Activated CD4-positive, alpha-beta T cell treated with anti-CD3 and anti-CD28 coated beads for 24 hours (primary cell): ENCODE measurements at regions not wholly inside any gene's neighbourhood (a gene's known extent, or its start where the extent isn't known, plus 50 kb on each side); places are given as distances from the start of the nearest gene placed in this dataset.

ENCODE experiments used
- DNase-seq, 2 donors: peaks; one replicate each; pipeline ENCODE4 v3.0.0-alpha.2; 2020; ENCODE audit warnings: low read depth in 2 of 2

- DNase-seq: no peak
These were observed 146.7 kb upstream of the KLF14 start for GRCh38 chr7:130880668-130881067.

- DNase-seq: no peak
These were observed 147.2 kb upstream of the KLF14 start for GRCh38 chr7:130881091-130881798.

GRCh38 chr7:130881799-130882141 is 147.8 kb upstream of the KLF14 start:
- DNase-seq: no peak

- DNase-seq: no peak
These were observed 148.4 kb upstream of the KLF14 start for GRCh38 chr7:130882396-130882795.

GRCh38 chr7:130883928-130884327 is 149.9 kb upstream of the KLF14 start:
- no peak for DNase-seq

- DNase-seq: no peak
These were observed 150.7 kb upstream of the KLF14 start for GRCh38 chr7:130884437-130885417.

- DNase-seq: no peak
These were observed 152.6 kb upstream of the KLF14 start for GRCh38 chr7:130886438-130887135.

- DNase-seq: no peak
These were observed 153.4 kb upstream of the KLF14 start for GRCh38 chr7:130887182-130887956.

- no peak for DNase-seq
These were observed 154.0 kb upstream of the KLF14 start for GRCh38 chr7:130887957-130888371.

GRCh38 chr7:130888468-130888867 is 154.5 kb upstream of the KLF14 start:
- DNase-seq: no peak

GRCh38 chr7:130890176-130891020 is 156.4 kb upstream of the KLF14 start:
- no peak for DNase-seq

- DNase-seq: no peak
These were observed 157.5 kb upstream of the KLF14 start for GRCh38 chr7:130891254-130892094.

GRCh38 chr7:130893441-130893894 is 159.5 kb upstream of the KLF14 start:
- DNase-seq: no peak

GRCh38 chr7:130894146-130894908 is 160.3 kb upstream of the KLF14 start:
- DNase-seq: no peak

GRCh38 chr7:130894909-130895750 is 161.1 kb upstream of the KLF14 start:
- no peak for DNase-seq

- DNase-seq: no peak
These were observed 162.3 kb upstream of the KLF14 start for GRCh38 chr7:130896051-130896881.
